HCEC 1CT (cell line): ENCODE measurements at regions not wholly inside any gene's neighbourhood (a gene's known extent, or its start where the extent isn't known, plus 50 kb on each side); places are given as distances from the start of the nearest gene placed in this dataset.

Experiments used
- DNase-seq: peaks from one replicate; pipeline ENCODE4 v3.0.0-alpha.2; 2017

DNA sequence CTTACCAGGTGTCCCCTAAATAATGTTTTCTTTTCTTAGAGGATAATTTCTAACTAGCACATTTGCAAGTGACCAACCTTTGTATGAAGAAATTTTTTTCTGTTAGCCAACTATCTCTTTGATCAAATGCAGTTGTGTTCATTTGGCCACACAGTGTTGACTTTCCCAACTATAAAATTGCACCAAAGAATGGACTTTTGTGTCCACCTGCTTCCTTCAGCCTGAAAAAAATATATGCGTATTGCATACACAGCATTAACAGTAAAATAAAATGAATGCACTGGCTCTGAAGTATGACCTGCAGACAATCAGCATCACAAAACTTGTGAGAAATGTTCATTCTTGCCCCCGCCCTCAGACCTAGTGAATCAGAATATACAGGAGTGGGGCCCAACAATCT lies 342.0 kb downstream of the SEC23A start:
- DNase-seq: no peak

DNA sequence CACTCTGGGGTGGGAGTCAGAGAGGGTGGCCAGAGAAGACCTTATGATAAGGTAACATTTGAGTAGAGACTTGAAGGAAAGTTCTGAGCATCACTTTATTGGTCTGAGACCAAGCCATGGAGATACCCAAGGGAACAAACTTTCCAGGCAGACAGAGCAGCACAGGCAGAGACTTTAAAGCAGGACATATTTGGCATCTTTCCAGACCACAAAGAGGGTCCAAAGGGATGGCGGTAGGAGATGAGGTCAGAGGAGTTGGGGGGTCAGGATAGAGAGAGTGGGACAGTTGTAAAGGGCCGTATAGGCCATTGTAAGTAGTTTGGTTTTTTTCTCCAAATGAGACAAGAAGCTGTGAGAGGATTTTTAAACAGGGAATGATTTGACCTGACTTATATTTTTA lies 344.4 kb downstream of the SEC23A start:
- DNase-seq: no peak

DNA sequence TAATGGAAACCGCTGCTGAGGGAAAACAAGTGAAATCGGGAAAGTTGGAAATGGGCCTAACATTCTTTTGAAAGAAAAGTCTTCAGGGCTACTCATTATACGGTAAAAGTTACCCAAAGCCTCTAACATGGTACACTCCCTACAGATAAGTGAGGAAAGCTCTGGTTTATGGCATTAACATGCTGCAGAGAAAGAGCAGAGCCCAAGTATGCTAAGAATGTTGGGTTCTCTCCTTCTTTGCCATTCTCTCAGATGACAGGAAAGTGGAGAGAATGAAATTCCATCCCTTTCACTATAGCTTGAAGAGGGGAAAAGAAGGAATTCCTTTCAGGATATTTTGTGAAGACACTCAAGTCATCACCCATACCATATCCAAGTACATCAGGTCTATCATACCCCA lies 348.0 kb downstream of the SEC23A start:
- no peak for DNase-seq

DNA sequence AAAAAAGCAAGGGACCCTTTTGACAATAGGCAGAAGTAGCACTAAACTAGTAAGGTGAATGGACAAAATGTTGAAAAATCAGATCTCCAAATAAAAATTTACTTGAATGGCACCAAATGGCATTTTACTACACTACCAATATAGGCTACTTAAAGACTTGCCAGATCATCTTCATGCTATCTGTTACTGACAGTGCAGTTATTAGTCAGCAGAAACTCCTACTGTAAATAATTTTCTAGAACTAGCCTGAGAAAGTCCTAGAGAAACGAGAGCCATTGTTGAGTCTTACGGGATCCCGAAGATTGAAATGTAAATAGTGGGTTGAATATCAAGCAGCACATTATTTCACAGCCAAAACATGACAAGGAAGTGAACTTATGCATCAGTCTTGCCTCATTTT lies 350.3 kb downstream of the SEC23A start:
- no peak for DNase-seq

DNA sequence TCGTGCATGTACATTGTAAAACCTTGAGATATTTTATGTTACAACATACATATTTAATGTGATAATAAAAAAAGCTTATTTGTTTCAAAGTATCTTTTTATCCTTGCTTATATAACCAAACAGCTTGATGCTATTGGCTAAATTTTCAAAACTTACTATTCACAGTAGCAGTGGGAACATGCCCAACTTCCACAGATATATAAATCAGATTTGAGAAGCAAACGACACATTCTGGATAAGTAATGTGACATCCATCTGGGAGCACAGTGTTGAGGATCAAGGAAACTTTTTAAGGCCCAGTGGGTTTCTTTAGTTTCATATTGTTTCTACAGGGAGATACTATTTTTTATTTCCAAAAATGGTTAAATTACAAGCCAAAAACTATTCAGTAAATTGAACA lies 350.7 kb downstream of the SEC23A start:
- no peak for DNase-seq

DNA sequence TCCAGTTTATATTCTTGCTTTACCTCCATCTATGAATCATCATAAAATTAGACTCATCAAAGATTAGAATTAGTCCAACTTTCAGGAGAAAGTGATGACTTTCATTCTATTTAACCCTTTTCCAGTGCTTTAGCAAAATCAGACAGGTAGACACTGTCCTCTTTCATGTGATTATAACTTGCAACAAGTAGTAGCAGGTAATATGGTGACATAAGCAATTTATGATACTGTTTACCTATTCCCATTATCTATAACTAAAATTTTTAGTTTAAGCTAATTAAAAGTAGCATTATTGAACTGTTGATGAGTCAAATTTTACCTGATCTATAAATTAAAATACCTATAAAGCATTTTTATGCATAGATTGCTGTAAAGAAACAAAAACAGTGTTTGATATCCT lies 351.6 kb downstream of the SEC23A start:
- no peak for DNase-seq

DNA sequence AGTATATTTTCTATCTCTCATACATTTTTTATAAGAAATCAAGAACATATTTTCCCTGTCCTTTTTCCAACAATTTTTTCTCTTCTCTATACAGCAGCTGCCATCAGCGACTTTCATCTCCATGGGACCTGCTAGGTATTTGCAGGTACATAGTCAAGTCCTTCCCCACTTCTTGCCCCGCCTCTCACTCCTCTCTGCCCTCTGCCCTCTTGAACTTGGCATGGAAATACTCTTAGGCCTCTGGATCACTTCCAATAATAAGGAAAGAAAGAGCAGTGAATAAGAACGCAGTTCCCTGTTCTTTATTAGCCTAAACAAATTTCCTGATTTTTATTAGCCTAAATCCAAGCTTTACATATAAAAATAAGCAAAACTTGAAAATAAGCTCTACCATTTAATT lies 353.1 kb downstream of the SEC23A start:
- DNase-seq: no peak

DNA sequence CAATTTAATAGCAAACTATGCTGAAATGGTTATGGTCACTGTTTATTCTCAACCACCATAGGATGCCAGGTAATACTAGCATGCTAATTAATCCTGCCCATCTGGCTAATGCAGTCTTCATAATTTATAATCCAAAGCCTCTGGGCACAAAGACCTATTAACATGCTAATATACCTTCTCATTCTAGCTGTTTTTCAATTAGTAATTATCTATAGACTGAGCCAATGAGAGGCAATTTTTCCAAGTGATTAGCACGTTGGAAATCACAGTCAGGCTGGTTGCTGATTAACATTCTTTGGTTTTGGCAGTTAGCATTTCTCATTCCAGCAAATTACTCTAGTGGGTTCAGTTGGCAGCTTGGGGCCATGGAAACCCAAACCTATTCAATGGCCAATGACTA lies 357.2 kb downstream of the SEC23A start:
- no peak for DNase-seq

DNA sequence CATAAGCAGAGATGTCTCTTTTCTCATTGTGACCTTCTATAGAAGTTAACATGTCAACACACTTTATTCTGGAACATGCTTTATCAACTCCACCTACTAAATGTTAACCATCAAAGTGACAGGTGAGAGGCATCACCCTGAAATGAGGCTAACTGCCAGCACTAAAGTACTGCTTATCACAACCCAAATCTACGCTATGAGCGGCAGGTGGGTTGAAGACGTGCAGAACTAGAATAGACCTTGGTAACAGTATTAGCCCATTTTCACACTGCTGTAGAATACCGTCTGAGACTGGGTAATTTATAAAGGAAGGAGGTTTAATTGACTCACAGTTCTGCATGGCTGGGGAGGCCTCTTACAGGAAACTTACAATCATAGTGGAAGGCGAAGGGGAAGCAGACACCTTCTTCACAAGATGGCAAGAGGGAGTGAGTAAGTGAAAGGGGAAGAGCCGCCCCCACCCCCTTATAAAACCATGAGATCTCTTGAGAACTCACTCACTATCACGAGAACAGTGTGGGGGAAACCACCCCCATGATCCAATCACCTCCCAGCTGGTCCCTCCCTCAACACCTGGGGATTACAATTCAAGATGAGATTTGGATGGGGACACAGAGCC lies 359.0 kb downstream of the SEC23A start:
- DNase-seq: no peak

DNA sequence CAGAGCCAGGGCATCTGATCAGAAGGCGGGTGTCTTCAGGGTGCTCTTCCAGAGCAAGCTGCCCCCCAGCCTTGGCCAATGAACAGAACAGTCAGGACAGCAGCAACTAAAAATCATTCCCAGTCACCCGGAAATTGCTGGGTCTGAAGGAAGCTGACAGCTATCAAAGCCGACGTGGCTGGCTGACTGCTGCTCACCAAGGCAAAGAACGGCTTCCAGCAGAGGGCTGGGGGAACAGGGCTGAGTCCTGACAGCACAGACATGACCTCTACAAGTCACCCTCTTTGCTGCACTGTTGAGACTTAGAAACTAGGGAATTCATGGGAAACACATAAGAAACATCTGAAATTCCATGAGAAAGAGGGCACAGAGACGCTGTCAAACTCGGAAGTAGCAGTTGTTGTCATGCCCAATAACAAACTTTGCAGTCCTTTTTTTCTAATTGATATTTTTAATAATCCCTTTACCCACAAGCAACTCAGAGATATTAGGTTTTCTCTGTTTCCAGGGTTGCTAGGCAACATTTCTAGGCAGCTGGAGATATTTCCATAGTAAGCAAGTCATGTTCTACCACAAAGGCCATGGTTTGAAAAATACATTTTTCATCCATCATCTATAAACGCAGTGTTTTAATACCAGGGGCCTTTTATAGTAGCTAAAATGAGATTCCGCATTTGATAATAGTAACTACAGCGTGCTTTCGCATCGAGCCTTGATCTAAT lies 365.2 kb downstream of the SEC23A start:
- DNase-seq: no peak

DNA sequence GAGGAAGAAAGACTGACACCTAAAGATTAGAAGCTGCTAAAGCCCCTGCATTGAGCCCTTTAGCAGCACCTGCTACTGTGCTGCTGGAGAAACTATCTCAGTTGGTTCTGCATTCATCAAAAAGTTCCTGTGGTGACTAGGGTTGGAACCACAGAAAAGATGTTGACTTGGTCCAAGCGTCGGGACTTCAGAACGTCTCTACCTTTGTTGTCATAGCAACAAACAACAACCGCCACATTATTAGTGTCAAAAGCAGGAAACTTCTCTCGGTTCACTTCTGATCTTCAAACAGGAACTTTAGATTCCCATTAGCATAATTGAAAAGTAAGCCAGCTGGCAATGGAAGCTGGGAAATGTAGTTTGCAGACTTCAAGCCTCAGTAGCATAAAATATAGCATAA lies 368.0 kb downstream of the SEC23A start:
- DNase-seq: no peak

DNA sequence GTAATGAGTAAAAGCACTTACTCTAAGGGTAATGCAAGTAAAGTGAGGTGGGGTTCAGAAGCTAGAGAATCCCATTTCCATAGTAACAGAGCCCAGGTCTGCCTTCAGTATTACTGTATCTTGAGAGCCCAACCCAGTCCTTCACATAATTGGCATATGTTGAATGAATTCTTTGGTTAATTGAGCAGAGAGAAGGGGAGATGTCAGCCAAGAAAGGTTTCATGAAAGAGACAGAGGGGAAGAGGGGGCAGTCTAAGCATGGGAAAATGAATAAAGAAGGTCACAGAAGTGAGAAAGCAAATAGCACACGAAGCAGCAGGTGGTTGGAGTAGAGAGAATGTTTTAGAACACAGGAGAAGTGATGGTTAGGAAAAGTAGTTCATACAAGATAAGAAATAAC lies 371.1 kb downstream of the SEC23A start:
- DNase-seq: no peak

DNA sequence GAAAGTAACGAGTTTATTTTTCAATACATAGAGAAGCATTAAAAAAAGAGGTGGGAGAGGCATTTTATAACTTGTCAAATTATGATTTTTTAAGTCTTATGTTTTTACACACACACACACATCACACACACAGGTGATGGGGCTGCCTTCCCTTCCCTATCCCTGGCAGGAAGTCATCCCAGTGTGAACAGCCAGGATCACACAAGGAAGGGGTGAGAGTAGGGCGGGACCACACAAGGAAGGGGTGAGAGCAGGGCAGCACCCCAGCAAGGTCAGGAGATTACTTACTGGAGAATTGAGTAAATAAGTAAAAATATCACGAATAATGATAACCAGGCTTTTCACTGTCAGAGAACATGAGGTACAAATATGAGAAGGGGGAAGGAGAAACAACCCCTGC lies 372.6 kb downstream of the SEC23A start:
- no peak for DNase-seq

DNA sequence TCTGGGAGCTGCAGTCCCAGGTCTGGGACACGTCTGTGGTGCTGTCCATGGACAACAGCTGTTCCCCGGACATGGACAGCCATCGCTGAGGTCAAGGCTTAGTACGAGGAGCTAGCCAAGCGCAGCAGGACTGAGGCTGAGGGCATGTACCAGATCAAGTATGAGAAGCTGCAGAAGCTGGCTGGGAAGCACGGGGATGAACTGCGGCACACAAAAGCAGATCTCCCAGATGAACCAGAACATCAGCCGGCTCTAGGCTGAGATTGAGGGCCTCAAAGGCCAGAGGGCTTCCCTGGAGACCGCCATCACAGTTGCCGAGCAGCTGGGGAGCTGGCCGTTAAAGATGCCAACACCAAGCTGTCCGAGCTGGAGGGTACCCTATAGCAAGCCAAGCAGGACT lies 375.3 kb downstream of the SEC23A start:
- no peak for DNase-seq

DNA sequence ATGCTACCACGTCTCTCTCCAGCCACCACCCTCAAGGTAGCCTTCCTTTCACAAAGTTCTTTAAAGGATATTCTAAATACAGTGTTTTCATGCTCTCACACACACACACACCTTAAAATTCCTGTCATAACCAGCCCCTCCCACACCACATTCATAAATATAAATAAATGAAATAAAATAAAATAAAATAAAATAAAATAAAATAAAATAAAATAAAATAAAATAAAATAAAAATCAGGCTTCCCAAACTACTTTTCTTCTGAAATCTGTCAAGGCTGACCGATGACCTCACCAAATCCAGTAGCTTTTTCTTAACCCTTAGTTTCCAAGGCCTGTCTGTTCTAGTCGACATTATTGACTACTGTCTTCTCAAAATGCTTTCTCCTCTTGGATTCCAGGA lies 378.4 kb downstream of the SEC23A start:
- no peak for DNase-seq

DNA sequence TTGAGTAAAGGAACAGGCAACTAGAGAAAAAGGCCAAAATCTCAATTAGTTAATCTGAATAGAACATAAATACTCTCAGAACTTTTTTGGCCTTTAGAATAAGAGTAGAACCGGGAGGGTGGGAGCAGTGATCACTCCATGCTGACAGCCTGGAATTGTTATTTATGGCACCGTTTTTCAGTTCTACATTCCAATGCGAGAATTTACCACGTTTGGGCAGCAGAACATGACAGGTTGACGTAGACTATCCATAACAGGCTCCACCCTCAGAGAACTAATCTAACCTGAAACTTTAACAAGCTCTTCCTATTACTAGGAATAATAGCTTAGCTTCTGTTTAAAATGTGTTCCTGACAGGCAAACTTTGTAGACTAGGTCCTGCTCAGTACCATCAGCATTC lies 379.1 kb downstream of the SEC23A start:
- DNase-seq: no peak

DNA sequence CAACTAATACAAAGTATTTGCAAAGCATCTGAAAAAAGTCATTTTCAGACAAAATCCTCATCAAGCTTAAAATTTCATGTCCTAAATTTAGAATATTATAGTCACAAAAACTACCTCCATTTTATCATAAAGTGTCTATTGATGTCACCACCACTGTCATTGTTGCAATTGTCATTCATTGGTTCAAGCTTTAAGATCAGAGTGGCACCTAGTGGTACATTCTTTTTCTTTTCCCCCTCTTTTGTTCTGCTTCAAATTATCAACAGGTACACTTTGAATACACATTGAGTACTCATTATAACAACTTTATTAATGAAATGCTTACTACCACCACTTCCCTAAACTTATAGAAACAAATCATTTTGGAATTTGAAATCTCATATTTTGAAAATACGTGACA lies 379.8 kb downstream of the SEC23A start:
- no peak for DNase-seq

DNA sequence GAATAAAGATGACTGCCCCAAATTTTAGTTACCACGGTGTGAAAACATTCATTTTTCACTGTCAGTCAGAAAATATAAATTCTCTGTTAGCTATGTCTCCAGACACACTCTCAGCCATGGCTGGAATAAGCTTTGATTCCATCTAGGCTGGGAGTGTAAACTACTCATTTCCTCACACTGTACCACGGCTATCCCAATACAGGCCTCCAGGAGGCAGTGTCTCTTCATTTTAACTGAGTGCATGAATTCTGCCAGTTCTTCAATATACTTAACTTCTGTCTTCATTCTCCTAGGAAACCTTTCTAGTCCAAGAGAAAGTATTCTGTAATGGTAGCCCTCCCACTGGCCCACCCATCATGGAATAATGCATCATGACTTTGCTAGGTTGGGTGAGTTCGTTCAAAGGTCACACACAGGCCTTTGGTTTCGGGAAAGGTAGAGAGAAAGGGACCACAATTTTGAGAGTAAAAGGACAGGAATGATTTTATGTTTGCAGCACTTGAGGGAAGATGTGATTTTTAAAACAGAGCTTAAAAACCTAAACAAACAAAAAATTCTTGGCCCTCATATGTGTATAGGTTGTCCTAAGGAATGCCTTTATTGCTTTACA lies 381.1 kb downstream of the SEC23A start:
- DNase-seq: peak; percentile 43

DNA sequence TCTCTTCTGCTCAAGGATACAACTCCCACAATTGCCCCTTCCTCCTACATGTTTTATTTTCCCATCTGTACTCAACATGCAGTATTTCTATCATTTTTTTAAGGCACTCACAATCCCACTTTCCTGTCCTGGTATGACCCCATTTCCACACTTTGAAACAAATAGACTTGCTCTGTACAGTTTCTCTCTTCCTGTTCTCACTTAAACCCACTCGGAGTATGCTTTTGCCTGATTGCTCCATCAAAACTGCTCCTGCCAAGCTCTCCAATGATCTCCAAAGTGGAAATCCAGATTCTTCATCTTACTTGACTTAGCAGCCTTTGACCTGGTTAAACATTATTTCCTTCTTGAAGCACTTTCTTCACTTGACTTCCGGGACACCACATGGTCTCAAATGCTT lies 384.5 kb downstream of the SEC23A start:
- DNase-seq: no peak

DNA sequence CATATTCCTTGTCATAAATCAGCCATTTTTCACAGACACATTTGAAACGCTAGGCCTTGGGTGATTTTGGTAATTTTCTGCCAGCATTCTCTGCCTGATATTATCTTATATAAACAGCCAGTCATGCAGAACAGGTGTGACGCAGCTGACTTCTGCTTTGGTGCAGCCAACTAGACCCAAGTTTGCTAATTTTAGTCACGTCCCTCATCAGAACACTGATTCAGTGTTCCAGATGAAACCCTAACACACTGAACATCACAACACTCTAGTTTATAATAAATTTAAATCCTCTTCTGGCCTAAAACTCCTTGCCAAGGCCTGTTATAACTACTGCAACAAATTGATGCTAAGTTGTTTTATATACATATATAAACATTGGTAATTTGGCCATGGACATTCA lies 386.1 kb downstream of the SEC23A start:
- DNase-seq: no peak

DNA sequence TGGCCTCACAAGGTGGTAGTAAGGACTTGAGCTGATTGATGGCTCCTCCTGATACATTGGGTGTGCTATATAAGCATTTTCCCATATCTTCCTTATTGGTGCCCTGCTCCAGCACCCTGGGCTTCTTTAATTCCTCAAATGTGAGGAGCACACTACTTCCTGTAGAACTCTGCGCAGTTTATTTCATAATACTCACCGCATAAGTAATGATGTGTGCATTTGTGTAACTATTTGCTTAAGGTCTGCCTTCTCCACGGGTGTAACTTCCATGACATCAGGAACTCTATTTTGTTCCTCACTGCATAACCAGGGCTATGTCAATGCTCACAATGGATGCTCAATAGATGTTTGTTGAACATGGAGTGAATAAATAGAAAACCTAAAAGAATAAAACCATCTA lies 392.2 kb downstream of the SEC23A start:
- DNase-seq: no peak

DNA sequence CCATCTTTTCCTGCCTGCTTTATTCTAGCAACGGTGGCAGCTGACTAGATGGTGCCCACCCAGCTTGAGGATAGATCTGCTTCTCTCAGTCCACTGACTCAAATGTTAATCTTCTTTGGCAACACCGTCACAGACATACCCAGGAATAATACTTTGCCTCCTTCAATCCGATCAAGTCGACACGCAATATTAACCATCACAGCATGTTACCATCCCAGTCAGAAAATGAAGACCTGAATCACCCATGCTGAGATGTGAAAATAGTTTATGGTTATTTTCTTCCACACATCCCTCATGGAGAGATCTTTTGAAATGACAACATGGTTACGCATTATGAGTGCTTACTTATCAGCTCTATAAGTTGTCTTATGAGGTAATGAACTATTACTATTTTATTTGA lies 392.8 kb downstream of the SEC23A start:
- DNase-seq: no peak

DNA sequence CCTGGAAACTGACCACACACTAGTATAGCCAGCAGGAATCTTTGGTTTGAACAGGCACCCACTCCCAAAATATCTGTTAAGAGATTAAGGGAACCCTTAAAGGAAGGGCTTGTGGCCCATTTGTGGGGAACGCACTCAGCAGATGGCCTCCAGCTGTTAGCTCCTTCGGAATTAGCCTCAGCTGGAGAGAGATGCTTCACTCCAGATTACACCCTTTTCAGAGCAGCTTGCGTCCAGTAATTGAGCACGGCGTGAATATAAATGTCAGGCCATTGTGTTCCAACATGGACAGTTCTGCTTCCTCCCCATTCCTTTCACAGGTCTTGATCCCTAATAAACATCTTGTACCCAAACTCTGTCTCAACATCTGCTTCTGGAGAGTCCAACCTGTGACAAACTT lies 397.8 kb downstream of the SEC23A start:
- no peak for DNase-seq

DNA sequence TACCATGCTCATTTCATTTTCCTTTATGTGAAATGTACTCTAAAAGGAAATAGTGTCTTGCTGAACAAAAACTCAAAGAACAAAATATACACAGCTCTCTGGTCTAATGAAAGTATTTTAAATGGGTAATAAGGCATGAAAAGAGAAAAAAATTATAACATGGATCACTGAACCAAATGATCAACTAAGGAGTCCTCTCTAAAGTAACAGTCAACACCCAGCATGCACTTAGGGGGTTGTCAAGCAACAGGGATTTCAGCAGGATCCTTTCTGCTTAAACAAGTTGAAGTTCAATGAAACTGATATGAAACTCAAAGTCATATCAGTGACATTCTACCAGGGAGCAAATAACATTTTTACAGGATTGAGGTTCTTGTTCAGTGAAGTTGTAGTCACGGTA lies 398.8 kb downstream of the SEC23A start:
- DNase-seq: no peak

DNA sequence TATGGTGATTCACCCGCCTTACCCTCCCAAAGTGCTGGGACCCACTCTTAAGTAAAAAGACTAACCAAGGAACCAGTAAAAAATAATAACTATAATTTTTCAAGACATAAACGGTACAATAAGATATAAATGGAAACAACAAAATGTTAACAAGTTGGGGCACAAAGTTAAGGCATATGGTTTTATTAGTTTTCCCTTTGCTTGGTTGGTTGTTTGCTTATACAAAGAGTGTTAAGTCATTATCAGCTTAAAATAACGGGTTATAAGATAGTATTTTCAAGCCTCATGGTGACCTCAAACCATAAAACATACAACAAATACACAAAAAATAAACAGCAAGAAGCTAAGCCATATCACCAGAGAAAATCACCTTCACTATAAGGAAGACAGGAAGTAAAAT lies 406.1 kb downstream of the SEC23A start:
- no peak for DNase-seq
